PC-9 (cell line): ENCODE measurements at regions not wholly inside any gene's neighbourhood (a gene's known extent, or its start where the extent isn't known, plus 50 kb on each side); places are given as distances from the start of the nearest gene placed in this dataset.

ENCODE experiments used
- EZH2 ChIP-seq: fragments of 200-600 bp; sonication (generic); IDR thresholded peaks from 2 replicates; pipeline ENCODE4 v1.8.0; 2017; ENCODE audit warnings: antibody characterized with exemption, low read depth
- TF ChIP-seq, protein P1 (sequence below): fragments of 200-600 bp; sonication (generic); conservative IDR thresholded peaks from 2 replicates; pipeline ENCODE4 v1.6.1; 2017; ENCODE audit warnings: mixed run types, antibody characterized with exemption, mild to moderate bottlenecking, moderate library complexity

DNA sequence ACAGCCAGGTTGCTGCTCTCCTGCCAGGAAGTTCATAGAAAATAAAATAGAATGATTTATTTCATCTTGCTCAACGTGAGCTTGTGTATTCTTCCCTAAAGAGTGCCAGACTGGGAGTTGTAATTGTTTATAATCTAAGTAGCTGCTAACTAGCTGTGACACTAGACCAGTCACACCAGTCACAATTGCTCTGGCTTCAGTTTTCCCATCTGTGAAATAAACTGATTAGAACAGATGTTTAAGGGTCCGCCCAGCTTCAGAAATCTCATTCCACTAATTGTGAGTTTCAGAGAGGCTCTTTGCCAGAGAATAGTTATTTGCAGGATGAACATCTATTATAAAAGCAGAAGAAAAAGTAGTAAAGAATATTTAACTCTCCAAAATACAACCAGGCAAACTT lies 55.6 kb upstream of the ZDHHC17 start:
- TF ChIP-seq EZH2 = no peak
- TF ChIP-seq, protein P1, sequence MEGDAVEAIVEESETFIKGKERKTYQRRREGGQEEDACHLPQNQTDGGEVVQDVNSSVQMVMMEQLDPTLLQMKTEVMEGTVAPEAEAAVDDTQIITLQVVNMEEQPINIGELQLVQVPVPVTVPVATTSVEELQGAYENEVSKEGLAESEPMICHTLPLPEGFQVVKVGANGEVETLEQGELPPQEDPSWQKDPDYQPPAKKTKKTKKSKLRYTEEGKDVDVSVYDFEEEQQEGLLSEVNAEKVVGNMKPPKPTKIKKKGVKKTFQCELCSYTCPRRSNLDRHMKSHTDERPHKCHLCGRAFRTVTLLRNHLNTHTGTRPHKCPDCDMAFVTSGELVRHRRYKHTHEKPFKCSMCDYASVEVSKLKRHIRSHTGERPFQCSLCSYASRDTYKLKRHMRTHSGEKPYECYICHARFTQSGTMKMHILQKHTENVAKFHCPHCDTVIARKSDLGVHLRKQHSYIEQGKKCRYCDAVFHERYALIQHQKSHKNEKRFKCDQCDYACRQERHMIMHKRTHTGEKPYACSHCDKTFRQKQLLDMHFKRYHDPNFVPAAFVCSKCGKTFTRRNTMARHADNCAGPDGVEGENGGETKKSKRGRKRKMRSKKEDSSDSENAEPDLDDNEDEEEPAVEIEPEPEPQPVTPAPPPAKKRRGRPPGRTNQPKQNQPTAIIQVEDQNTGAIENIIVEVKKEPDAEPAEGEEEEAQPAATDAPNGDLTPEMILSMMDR = no peak
